Pancreas (tissue), 10 donors: ENCODE measurements at regions not wholly inside any gene's neighbourhood (a gene's known extent, or its start where the extent isn't known, plus 50 kb on each side); places are given as distances from the start of the nearest gene placed in this dataset.

ENCODE experiments used
- ATAC-seq, 4 donors: fragments of 200-7000 bp; cut with Tn5 transposase; one replicate each; pipeline versions ENCODE4 v1.8.0 to v1.9.1; 2020; ENCODE audit warnings: mild to moderate bottlenecking in 4 of 4, moderate library complexity in 4 of 4
- DNase-seq, 6 donors: peaks; one replicate each; pipeline ENCODE4 v3.0.0-alpha.2; 2020
- FAIRE-seq: peaks from 2 replicates; lab custom pipeline; 2012; peaks lifted over from hg19 to GRCh38; lab: Jason Lieb, UNC
- H3K27ac ChIP-seq, 4 donors: fragments of 200-600 bp; sonication (generic); 1 replicate in 3 of 4; 2 replicates in 1 of 4; pipeline versions ENCODE4 v1.5.0 to v1.8.0; 2020
- H3K27me3 ChIP-seq, 4 donors: fragments of 200-600 bp; one replicate each; pipeline ENCODE4 v1.8.0; 2021
- H3K36me3 ChIP-seq, 3 donors: fragments of 200-600 bp; sonication (generic) in 1 of 3; one replicate each; pipeline versions ENCODE4 v1.5.0 to v1.8.0; 2020 to 2021
- H3K4me1 ChIP-seq, 3 donors: fragments of 200-600 bp; one replicate each; pipeline ENCODE4 v1.8.0; 2021
- H3K4me3 ChIP-seq, 4 donors: fragments of 200-600 bp; sonication (generic) in 2 of 4; one replicate each; pipeline versions ENCODE4 v1.5.0 to v1.8.0; 2020 to 2021
- H3K9me3 ChIP-seq, 4 donors: fragments of 200-600 bp; one replicate each; pipeline ENCODE4 v1.8.0; 2021
- WGBS, 2 donors: extraction: QIAGEN DNeasy Blood & Tissue Kit; methylation state at CpG; one replicate each; pipeline ENCODE4 v1.1.7; 2013; 5-methylcytosine and 5-hydroxymethylcytosine counted together
- intact Hi-C, 3 donors: fragments of 100-400 bp; cut with DNase I; formaldehyde crosslinking; loops; one replicate each; pipeline versions ENCODE4 v1.11.1 to v1.14.2; 2022
- TF ChIP-seq, protein P1 (sequence below), 4 donors: fragments of 200-600 bp; sonication (generic) in 3 of 4; IDR thresholded peaks; one replicate each; pipeline versions ENCODE4 v1.5.0 to v1.8.0; 2021; ENCODE audit warnings: antibody characterized with exemption in 4 of 4
- donor health status: healthy with polysubstance abuse.
- donor health status: DM: no; HTN: no; CAD: no; lungs with moderate emphysema.
- donor health status: DM: no; HTN: no; CAD: no.
- donor health status: control.
- donor health status: control.
- donor health status: Bipolar disorder and iron deficiency.
- donor health status: DM: yes; HTN: yes; CAD: no.
- donor health status: DM: no; HTN: no; CAD: no.
- donor health status: DM: no; HTN: no; CAD: no.
- donor health status: DM: yes; HTN: yes; CAD: no.

DNA sequence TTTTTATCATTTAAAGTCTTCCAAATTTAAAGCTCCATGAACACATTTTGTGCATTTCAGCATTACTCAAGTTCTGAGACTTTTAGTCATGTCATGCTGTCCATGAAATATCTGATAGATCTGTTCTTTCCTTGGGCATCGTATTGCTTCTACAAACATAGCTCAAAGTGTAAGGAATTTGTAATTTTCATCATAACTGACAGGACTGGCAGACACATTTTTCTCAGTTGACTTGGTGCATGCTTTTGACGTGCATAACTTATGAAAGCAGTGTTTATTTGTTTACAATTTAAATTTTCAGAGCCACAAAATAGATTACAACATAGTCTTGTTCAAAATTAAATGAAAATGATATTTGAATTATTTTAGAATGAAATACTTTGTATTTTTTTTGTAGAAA is 812.1 kb upstream of the NOVA1 start:
- Histone ChIP-seq H3K27ac (no peak overlapping the region), H3K27me3 (no peaks in the 10 kb centered on the region), H3K36me3 (no peaks in the 10 kb centered on the region), H3K4me3 (no peak overlapping the region), H3K9me3 (no peaks in the 10 kb centered on the region), H3K4me1 (no peaks in the 10 kb centered on the region)
- 28 to 47% methylated on average over 2 of the region's 2 CpGs for WGBS, 2 donors
- TF ChIP-seq, protein P1, sequence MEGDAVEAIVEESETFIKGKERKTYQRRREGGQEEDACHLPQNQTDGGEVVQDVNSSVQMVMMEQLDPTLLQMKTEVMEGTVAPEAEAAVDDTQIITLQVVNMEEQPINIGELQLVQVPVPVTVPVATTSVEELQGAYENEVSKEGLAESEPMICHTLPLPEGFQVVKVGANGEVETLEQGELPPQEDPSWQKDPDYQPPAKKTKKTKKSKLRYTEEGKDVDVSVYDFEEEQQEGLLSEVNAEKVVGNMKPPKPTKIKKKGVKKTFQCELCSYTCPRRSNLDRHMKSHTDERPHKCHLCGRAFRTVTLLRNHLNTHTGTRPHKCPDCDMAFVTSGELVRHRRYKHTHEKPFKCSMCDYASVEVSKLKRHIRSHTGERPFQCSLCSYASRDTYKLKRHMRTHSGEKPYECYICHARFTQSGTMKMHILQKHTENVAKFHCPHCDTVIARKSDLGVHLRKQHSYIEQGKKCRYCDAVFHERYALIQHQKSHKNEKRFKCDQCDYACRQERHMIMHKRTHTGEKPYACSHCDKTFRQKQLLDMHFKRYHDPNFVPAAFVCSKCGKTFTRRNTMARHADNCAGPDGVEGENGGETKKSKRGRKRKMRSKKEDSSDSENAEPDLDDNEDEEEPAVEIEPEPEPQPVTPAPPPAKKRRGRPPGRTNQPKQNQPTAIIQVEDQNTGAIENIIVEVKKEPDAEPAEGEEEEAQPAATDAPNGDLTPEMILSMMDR (IDR thresholded peaks at IDR 0.05) = no peak
- intact Hi-C loops = no loop called here
- FAIRE-seq (no peak), DNase-seq (no peak), ATAC-seq (no peak)

DNA sequence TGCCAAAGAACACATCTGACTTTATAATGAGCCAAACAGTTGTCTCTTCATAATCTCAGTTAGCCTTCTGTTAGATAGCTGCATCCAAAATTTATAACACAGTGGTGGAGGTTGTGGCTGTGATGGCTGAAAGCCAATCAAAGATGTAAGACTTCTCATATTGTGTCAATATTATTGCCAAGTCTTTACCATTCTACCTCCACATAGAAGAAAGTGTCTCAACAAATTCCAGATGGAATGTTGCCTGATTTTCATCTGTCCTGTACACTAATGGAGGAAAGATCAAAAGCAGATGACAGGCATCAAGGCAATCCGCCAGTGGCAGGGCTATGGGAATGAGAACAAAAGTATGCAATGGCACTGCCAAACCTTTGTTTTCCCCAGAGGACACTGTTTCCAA is 813.1 kb upstream of the NOVA1 start:
- no peak for FAIRE-seq
- WGBS, 2 donors = 25 to 27% methylated on average over 1 of the region's 1 CpG

DNA sequence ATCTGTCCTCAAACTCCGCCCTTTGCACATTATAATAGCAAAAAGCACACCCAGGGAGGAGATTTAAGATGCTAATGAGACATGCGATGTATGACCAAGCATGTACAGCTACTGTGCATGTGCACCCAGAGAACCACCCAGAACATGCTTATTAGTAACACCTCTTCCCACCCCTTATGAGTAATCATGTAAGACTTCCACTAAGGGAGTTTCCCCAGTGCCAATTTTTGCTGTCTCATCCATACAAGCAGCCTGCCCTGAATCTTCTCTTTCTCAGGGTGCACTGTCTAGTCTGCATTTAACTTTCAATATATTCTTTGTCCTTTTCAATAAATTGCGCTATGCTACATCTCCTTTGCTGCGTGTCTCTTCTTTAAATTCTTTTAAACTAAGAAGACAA is 830.0 kb upstream of the NOVA1 start:
- Histone ChIP-seq H3K4me1 (no peaks in the 10 kb centered on the region), H3K4me3 (no peak overlapping the region), H3K36me3 (no peaks in the 10 kb centered on the region), H3K9me3 (no peaks in the 10 kb centered on the region), H3K27me3 (no peaks in the 10 kb centered on the region), H3K27ac (no peak overlapping the region)
- ATAC-seq (no peak), DNase-seq (no peak), FAIRE-seq (no peak)
- 78 to 89% methylated on average over 4 of the region's 4 CpGs for WGBS, 2 donors
- TF ChIP-seq, protein P1 (IDR thresholded peaks at IDR 0.05) = no peak
- intact Hi-C loops = no loop called here

More for the DNA sequence above, 813.1 kb upstream of the NOVA1 start:
- TF ChIP-seq, protein P1 (IDR thresholded peaks at IDR 0.05) = no peak
- Histone ChIP-seq H3K27ac (no peak overlapping the region), H3K36me3 (no peaks in the 10 kb centered on the region), H3K4me1 (no peaks in the 10 kb centered on the region), H3K4me3 (no peak overlapping the region), H3K9me3 (no peaks in the 10 kb centered on the region), H3K27me3 (no peaks in the 10 kb centered on the region)
- no peak for DNase-seq
- ATAC-seq = no peak
- intact Hi-C loops = no loop called here

DNA sequence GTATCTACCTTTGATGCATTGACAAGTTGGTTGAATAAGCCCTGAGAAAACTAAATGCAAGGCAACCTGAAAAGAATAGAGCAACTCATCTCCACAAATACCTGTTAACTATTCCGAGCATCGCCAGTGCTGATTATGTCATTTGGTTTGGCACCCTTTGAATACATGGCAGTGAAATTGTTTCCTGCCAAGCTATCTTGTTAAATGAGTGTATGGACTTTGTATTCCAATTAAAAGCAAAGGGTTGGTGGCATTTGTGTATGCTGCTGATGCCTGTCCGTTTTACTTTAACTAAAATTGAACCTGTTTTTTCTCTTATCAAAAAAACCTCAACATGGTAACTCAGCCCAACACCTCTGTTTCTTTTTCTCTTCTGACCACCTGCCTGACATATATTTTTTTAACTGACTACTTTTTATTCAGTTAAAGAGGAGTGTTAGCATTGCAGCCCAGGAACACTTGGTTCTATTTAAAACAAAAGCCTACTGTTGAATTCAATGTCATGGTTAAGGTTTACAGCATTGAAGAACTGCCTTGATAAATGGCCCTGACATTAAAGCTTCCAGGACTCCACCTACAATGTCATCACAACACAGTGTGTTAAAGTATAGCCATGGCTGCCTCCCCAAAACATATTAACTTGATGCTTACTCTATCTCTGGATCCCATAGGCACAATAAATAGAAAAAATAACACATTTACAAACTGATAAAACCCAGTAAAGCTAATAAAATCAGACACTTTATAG is 838.3 kb upstream of the NOVA1 start:
- DNase-seq (no peak), ATAC-seq (peak in 2 of 4 donors; percentile 31 to 42), FAIRE-seq (peak; percentile 9)
- intact Hi-C loops = no loop called here
- TF ChIP-seq, protein P1 (IDR thresholded peaks at IDR 0.05) = no peak
- H3K27ac ChIP-seq = no peak overlapping the region
- WGBS, 2 donors = 25 to 26% methylated on average over 3 of the region's 3 CpGs
- H3K4me1 ChIP-seq = no peaks in the 10 kb centered on the region
- no peaks in the 10 kb centered on the region for H3K27me3 ChIP-seq
- H3K9me3 ChIP-seq = no peaks in the 10 kb centered on the region
- H3K36me3 ChIP-seq = no peaks in the 10 kb centered on the region
- H3K4me3 ChIP-seq = no peak overlapping the region

DNA sequence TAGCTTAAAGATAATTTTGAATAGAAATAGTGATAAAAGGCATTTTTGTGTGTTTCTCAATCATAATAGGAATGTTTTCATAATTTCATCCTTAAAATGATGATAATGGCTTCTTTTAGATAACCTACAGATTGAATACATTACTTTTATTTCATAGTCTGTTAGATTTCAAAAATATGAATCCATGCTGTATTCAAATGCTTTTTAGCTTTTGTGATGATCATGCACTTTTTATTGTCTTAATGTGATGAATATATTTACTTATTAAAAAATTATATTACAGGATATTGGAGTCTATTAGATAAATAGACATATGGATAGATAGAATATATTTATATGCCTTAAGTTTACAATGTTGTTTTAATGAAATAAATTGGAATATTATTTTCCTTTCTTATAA is 886.8 kb upstream of the NOVA1 start:
- Histone ChIP-seq H3K27ac (no peak overlapping the region), H3K4me3 (no peak overlapping the region), H3K9me3 (no peaks in the 10 kb centered on the region), H3K4me1 (no peaks in the 10 kb centered on the region), H3K27me3 (no peaks in the 10 kb centered on the region), H3K36me3 (no peaks in the 10 kb centered on the region)
- intact Hi-C loops = no loop called here
- no peak for FAIRE-seq
- no peak for ATAC-seq
- TF ChIP-seq, protein P1 (IDR thresholded peaks at IDR 0.05) = no peak
- no peak for DNase-seq
